ENCODE measurements at regions not wholly inside any gene's neighbourhood (a gene's known extent, or its start where the extent isn't known, plus 50 kb on each side); places are given as distances from the start of the nearest gene placed in this dataset.
"Not testable (repeated sequence)": the region's sequence is repeated elsewhere in the genome, so short reads cannot be mapped to it uniquely, and the experiment has no call there.

GRCh38 chr9:65566018-65566417 lies 109.7 kb upstream of the ZNG1E start:
- not testable (repeated sequence) for DNase-seq (ENCODE audit: low spot score)

- not testable (repeated sequence) for DNase-seq (ENCODE audit: low spot score)
Measured at GRCh38 chr9:65519018-65519417, 156.7 kb upstream of the ZNG1E start.

GRCh38 chr9:65514465-65514864 lies 161.3 kb upstream of the ZNG1E start:
- DNase-seq (ENCODE audit: low spot score) = not testable (repeated sequence)

GRCh38 chr9:65507897-65508296 lies 167.8 kb upstream of the ZNG1E start:
- DNase-seq (ENCODE audit: low spot score) = not testable (repeated sequence)

- not testable (repeated sequence) for DNase-seq (ENCODE audit: low spot score)
Measured at GRCh38 chr9:65504686-65505085, 171.0 kb upstream of the ZNG1E start.

- DNase-seq (ENCODE audit: low spot score) = not testable (repeated sequence)
Measured at GRCh38 chr9:65503696-65504095, 172.0 kb upstream of the ZNG1E start.

GRCh38 chr9:65482890-65483289 lies 192.8 kb upstream of the ZNG1E start:
- DNase-seq (ENCODE audit: low spot score) = not testable (repeated sequence)

GRCh38 chr9:65481291-65481690 lies 194.4 kb upstream of the ZNG1E start:
- not testable (repeated sequence) for DNase-seq (ENCODE audit: low spot score)

- DNase-seq (ENCODE audit: low spot score) = not testable (repeated sequence)
Measured at GRCh38 chr9:65474891-65475290, 189.9 kb upstream of the FOXD4L5 start.

- not testable (repeated sequence) for DNase-seq (ENCODE audit: low spot score)
Measured at GRCh38 chr9:65473059-65473822, 188.2 kb upstream of the FOXD4L5 start.

GRCh38 chr9:65471106-65471505 lies 186.1 kb upstream of the FOXD4L5 start:
- not testable (repeated sequence) for DNase-seq (ENCODE audit: low spot score)

- not testable (repeated sequence) for DNase-seq (ENCODE audit: low spot score)
Measured at GRCh38 chr9:65466911-65467734, 182.1 kb upstream of the FOXD4L5 start.

- not testable (repeated sequence) for DNase-seq (ENCODE audit: low spot score)
Measured at GRCh38 chr9:65465246-65465895, 180.4 kb upstream of the FOXD4L5 start.

- not testable (repeated sequence) for DNase-seq (ENCODE audit: low spot score)
Measured at GRCh38 chr9:65462476-65462875, 177.5 kb upstream of the FOXD4L5 start.

GRCh38 chr9:65459756-65460320 lies 174.8 kb upstream of the FOXD4L5 start:
- DNase-seq (ENCODE audit: low spot score) = no peak

- DNase-seq (ENCODE audit: low spot score) = no peak
Measured at GRCh38 chr9:65458992-65459391, 174.0 kb upstream of the FOXD4L5 start.

GRCh38 chr9:65458465-65458864 lies 173.5 kb upstream of the FOXD4L5 start:
- DNase-seq (ENCODE audit: low spot score) = no peak

- DNase-seq (ENCODE audit: low spot score) = not testable (repeated sequence)
Measured at GRCh38 chr9:65456991-65457390, 172.0 kb upstream of the FOXD4L5 start.

GRCh38 chr9:65455751-65456647 lies 171.0 kb upstream of the FOXD4L5 start:
- DNase-seq (ENCODE audit: low spot score) = not testable (repeated sequence)

- not testable (repeated sequence) for DNase-seq (ENCODE audit: low spot score)
Measured at GRCh38 chr9:65455136-65455535, 170.1 kb upstream of the FOXD4L5 start.

GRCh38 chr9:65454666-65455065 lies 169.7 kb upstream of the FOXD4L5 start:
- not testable (repeated sequence) for DNase-seq (ENCODE audit: low spot score)

Measured in AG08396 (cell line).